Spleen (tissue), 11 donors: ENCODE measurements at regions not wholly inside any gene's neighbourhood (a gene's known extent, or its start where the extent isn't known, plus 50 kb on each side); places are given as distances from the start of the nearest gene placed in this dataset.

Source experiments
- DNase-seq: peaks from one replicate; pipeline ENCODE4 v3.0.0-alpha.2; 2020
- H3K27ac ChIP-seq, 8 donors: fragments of 200-600 bp; sonication (generic) in 7 of 8; 1 replicate in 4 of 8; 2 replicates in 4 of 8; pipeline versions ENCODE4 v1.5.0 to v1.8.0; 2016 to 2021; ENCODE audit warnings: inconsistent platforms in 4 of 8, mild to moderate bottlenecking in 4 of 8, moderate library complexity in 1 of 8
- H3K27me3 ChIP-seq, 7 donors: fragments of 200-600 bp; sonication (generic) in 6 of 7; replicated peaks in 1 of 7; 1 replicate in 4 of 7; 2 replicates in 3 of 7; pipeline versions ENCODE4 v1.5.0 to v1.8.0; 2016 to 2021; ENCODE audit warnings: inconsistent platforms in 3 of 7, mild to moderate bottlenecking in 1 of 7
- H3K36me3 ChIP-seq, 6 donors: fragments of 200-600 bp; sonication (generic) in 5 of 6; 1 replicate in 4 of 6; 2 replicates in 2 of 6; pipeline versions ENCODE4 v1.5.0 to v1.8.0; 2016 to 2021; ENCODE audit warnings: inconsistent platforms in 2 of 6
- H3K4me1 ChIP-seq, 6 donors: fragments of 200-600 bp; sonication (generic) in 5 of 6; 1 replicate in 3 of 6; 2 replicates in 3 of 6; pipeline versions ENCODE4 v1.5.0 to v1.8.0; 2016 to 2021; ENCODE audit warnings: inconsistent platforms in 3 of 6
- H3K4me3 ChIP-seq, 8 donors: fragments of 200-600 bp; sonication (generic) in 7 of 8; 1 replicate in 4 of 8; 2 replicates in 4 of 8; pipeline versions ENCODE4 v1.5.0 to v1.8.0; 2016 to 2021; ENCODE audit warnings: inconsistent platforms in 4 of 8, mild to moderate bottlenecking in 4 of 8, moderate library complexity in 2 of 8
- H3K9me3 ChIP-seq, 8 donors: fragments of 200-600 bp; sonication (generic) in 7 of 8; 1 replicate in 4 of 8; 2 replicates in 4 of 8; pipeline versions ENCODE4 v1.5.0 to v1.8.0; 2016 to 2021; ENCODE audit warnings: inconsistent platforms in 4 of 8
- CTCF ChIP-seq, 11 experiments: fragments of 200-600 bp in 7 of 11; fragments of 450-650 bp in 4 of 11; sonication (generic) in 4 of 11; IDR thresholded peaks in 8 of 11; conservative IDR thresholded peaks in 3 of 11; 1 replicate in 7 of 11; 2 replicates in 4 of 11; pipeline versions ENCODE4 v1.4.0 to v1.8.0; 2016 to 2021; ENCODE audit warnings: antibody characterized with exemption in 11 of 11, inconsistent platforms in 4 of 11, mild to moderate bottlenecking in 1 of 11
- POLR2A ChIP-seq, 3 donors: fragments of 450-650 bp; IDR thresholded peaks; one replicate each; pipeline ENCODE4 v1.5.1; 2017; ENCODE audit warnings: antibody characterized with exemption in 3 of 3, mild to moderate bottlenecking in 1 of 3
- POLR2AphosphoS5 ChIP-seq, 3 donors: sonication (generic); formaldehyde crosslinking; IDR thresholded peaks; one replicate each; pipeline ENCODE4 v1.5.1; 2017; ENCODE audit warnings: antibody characterized with exemption in 3 of 3
- WGBS, 5 donors: extraction: QIAGEN DNeasy Blood & Tissue Kit in 3 of 5; methylation state at CpG; one replicate each; pipeline versions ENCODE4 v1.1.5 to v1.1.7; 2013 to 2018; 5-methylcytosine and 5-hydroxymethylcytosine counted together
- intact Hi-C: fragments of 100-400 bp; cut with DNase I; formaldehyde crosslinking; loops from one replicate; pipeline ENCODE4 v1.15.0; 2023; ENCODE audit warnings: low total_unique reads
- donor health status: healthy with polysubstance abuse.
- donor health status: DM: no; HTN: no; CAD: no; lungs with moderate emphysema.
- donor health status: DM: no; HTN: no; CAD: no.
- donor health status: Bipolar disorder and iron deficiency.
- donor health status: healthy.
- donor health status: DM: no; HTN: no; CAD: no.
- donor health status: DM: yes; HTN: yes; CAD: no.

GRCh38 chr5:73344835-73345234 lies 103.7 kb downstream of the FOXD1 start:
- Histone ChIP-seq H3K36me3 (no peaks in the 10 kb centered on the region), H3K4me3 (no peak overlapping the region), H3K4me1 (no peaks in the 10 kb centered on the region), H3K27me3 (peaks cover 0 to 32% (median 8%) of the 10 kb centered on the region in 7 donors), H3K9me3 (peaks cover 0 to 57% (median 30%) of the 10 kb centered on the region in 8 donors), H3K27ac (no peak overlapping the region)
- no peak for DNase-seq
- TF ChIP-seq POLR2AphosphoS5 (IDR thresholded peaks at IDR 0.05) (no peak), CTCF (IDR thresholded peaks at IDR 0.05 in 8 of 11, conservative IDR thresholded peaks at IDR 0.05 in 3 of 11) (no peak), POLR2A (IDR thresholded peaks at IDR 0.05) (no peak)
- intact Hi-C loops: no loop called here
- 83 to 92% (median 88%) methylated on average over 5 of the region's 5 CpGs for WGBS, 5 donors

DNA sequence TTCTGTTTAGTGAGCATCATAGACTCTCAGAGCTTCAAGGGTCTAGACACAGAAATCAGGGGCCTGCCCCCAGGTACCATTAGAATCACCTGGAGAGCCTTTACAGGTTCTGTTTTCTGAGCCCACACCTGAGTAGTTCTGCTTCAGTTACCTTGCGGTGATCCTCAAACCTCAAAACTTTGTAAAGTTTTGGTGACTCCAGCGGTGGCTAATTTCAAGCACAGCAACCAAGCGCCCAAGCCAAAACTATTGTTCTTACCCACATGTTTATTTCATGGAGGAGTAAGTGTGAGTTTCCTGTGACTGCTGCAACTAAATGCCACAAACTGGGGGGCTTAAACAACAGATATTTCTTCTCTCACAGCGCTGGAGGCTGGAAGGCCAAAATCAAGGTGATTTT lies 108.9 kb downstream of the FOXD1 start:
- H3K27ac ChIP-seq: no peak overlapping the region
- no peak overlapping the region for H3K4me3 ChIP-seq
- H3K27me3 ChIP-seq: peaks cover 0 to 73% (median 28%) of the 10 kb centered on the region in 7 donors
- 87 to 93% (median 90%) methylated on average over 4 of the region's 4 CpGs for WGBS, 5 donors
- no peaks in the 10 kb centered on the region for H3K4me1 ChIP-seq
- no peak for DNase-seq
- intact Hi-C loops: no loop called here
- H3K9me3 ChIP-seq: peaks cover 0 to 9% (median 0%) of the 10 kb centered on the region in 8 donors
- no peak for TF ChIP-seq POLR2A (IDR thresholded peaks at IDR 0.05)
- no peak for TF ChIP-seq POLR2AphosphoS5 (IDR thresholded peaks at IDR 0.05)
- TF ChIP-seq CTCF (IDR thresholded peaks at IDR 0.05 in 8 of 11, conservative IDR thresholded peaks at IDR 0.05 in 3 of 11): no peak
- no peaks in the 10 kb centered on the region for H3K36me3 ChIP-seq

DNA sequence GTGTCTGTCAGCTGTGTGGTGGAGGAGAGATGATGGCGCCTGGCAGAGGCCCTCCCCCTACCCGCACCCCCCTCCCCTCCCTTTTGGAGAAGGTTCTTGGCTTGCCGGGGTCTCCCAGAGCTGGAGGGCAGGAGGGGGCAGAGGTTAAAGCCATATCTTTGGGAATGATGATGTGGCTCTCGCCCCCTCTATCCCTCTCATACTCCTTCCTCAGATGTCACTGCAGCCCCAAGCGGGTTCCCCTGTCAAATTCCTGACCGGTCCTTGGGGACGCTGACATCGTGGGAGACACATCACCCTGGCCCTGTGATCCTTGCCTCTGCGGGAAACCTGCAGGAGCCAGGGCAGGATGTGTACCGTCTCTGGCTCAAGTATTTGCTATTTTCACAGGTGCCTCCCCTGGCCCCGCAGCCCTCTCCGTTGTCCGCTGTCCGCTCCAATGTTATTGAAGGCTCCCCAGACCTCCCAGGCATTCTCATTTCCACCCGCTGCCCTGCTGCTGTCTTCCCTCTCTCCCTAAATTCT lies 109.5 kb downstream of the FOXD1 start:
- no peak overlapping the region for H3K27ac ChIP-seq
- intact Hi-C loops: no loop called here
- H3K27me3 ChIP-seq: peaks cover 0 to 77% (median 33%) of the 10 kb centered on the region in 7 donors
- H3K4me3 ChIP-seq: no peak overlapping the region
- H3K4me1 ChIP-seq: no peaks in the 10 kb centered on the region
- no peak for TF ChIP-seq CTCF (IDR thresholded peaks at IDR 0.05 in 8 of 11, conservative IDR thresholded peaks at IDR 0.05 in 3 of 11)
- no peak for TF ChIP-seq POLR2A (IDR thresholded peaks at IDR 0.05)
- no peak for TF ChIP-seq POLR2AphosphoS5 (IDR thresholded peaks at IDR 0.05)
- H3K9me3 ChIP-seq: peaks cover 0 to 9% (median 0%) of the 10 kb centered on the region in 8 donors
- 65 to 70% (median 67%) methylated on average over 14 to 15 of the region's 15 CpGs for WGBS, 5 donors
- DNase-seq: no peak
- no peaks in the 10 kb centered on the region for H3K36me3 ChIP-seq

- Histone ChIP-seq H3K4me1 (no peaks in the 10 kb centered on the region), H3K27me3 (peaks cover 0 to 84% (median 35%) of the 10 kb centered on the region in 7 donors), H3K27ac (no peak overlapping the region), H3K9me3 (peaks cover 0 to 9% (median 0%) of the 10 kb centered on the region in 8 donors), H3K4me3 (no peak overlapping the region), H3K36me3 (no peaks in the 10 kb centered on the region)
- TF ChIP-seq CTCF (IDR thresholded peaks at IDR 0.05 in 8 of 11, conservative IDR thresholded peaks at IDR 0.05 in 3 of 11): no peak
- no peak for TF ChIP-seq POLR2AphosphoS5 (IDR thresholded peaks at IDR 0.05)
- no peak for TF ChIP-seq POLR2A (IDR thresholded peaks at IDR 0.05)
- no peak for DNase-seq
- WGBS, 5 donors: 55 to 66% (median 65%) methylated on average over 17 of the region's 17 CpGs
- intact Hi-C loops: no loop called here
Measured at GRCh38 chr5:73338256-73339050, 110.1 kb downstream of the FOXD1 start.
